Cardiac fibroblast (primary cell): ENCODE measurements at regions not wholly inside any gene's neighbourhood (a gene's known extent, or its start where the extent isn't known, plus 50 kb on each side); places are given as distances from the start of the nearest gene placed in this dataset.

Experiments
- DNase-seq, 2 donors: peaks; one replicate each; pipeline versions ENCODE4 v3.0.0 to v3.0.0-alpha.2; 2010; ENCODE audit warnings: low read depth in 2 of 2
- H3K4me3 ChIP-seq, 2 donors: replicated peaks in 1 of 2; 1 replicate in 1 of 2; 2 replicates in 1 of 2; pipeline ENCODE4 v1.5.1; 2011; ENCODE audit warnings: low read depth in 2 of 2, low read length in 2 of 2, mild to moderate bottlenecking in 2 of 2, moderate library complexity in 1 of 2
- CTCF ChIP-seq: IDR thresholded peaks from one replicate; pipeline ENCODE4 v1.5.1; 2011; ENCODE audit warnings: low read depth, mild to moderate bottlenecking, low read length, inconsistent platforms

- DNase-seq: no peak
- no peak for TF ChIP-seq CTCF
- no peak overlapping the region for H3K4me3 ChIP-seq
Measured at GRCh38 chr18:51739044-51739666, 541.7 kb upstream of the MEX3C start.

DNA sequence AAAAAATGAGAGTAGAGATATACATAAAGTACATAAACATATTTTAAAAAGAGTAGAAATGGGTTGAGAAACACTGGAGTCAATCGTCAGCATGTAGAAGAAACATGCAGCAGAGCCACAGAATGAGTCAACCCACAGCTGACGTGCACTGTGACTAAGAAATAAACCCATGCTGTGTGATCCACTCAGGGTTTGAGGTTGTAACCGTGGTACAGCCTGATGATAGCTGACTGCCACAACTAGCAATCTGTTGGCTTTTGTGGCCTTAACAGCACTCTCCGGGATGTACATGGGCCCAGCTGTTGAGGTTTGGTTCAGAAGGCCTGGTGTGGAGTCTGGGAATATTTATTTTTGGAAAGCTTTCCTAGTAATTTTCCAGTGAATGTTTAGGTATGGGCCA lies 554.4 kb upstream of the MEX3C start:
- no peak for DNase-seq

DNA sequence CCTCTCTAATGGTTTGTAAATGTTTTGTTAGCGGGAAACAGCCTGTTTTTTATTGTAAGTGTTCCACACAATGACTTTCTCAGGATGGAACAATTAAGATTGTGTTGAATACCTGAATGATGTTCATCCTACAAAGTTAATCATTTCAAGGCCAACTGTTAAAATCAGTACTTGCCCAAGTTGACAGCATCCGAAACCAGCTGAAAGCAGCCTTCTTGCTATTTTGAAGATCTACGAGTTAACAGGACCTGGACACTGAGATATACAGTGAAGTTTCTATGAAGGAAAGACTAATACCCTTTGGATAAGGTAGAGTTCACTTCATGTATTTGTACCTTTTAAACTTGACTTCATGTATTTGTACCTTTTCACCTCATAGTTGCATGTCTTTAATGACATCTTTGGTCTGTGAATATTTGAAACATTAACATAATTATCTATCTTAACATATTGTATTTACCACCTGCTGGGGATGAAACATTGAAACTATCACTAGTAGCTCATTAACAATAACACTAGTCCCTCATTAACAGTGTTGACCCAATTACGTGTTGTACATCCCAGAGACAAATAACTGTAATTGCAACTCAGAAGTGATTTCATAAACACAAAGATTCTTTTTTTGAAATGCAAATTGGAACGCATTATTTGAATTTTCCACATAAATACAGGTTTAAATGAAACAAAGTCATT lies 556.0 kb upstream of the MEX3C start:
- no peak for TF ChIP-seq CTCF
- no peak for DNase-seq
- no peak overlapping the region for H3K4me3 ChIP-seq

More for the DNA sequence above, 554.4 kb upstream of the MEX3C start:
- TF ChIP-seq CTCF: no peak
- H3K4me3 ChIP-seq: no peak overlapping the region

DNA sequence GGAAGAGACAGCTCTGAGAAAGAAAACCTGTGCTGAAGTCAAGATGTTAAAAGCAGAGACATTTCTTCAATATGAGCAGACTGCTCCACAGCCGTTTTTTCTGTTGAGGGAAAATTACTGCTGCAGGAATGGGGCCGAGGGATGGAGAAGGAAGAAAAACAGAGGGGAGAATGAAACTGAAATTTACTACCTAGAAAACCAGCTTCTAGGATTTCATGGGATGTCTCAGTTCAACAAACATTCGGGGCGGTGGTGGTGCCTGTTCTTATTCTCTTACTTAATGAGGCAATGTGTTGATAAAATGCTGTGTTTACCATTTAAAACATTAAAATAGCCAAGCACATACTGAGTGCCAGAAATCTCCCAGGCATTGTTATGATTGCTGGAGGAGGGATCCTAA lies 557.1 kb upstream of the MEX3C start:
- no peak for TF ChIP-seq CTCF

GRCh38 chr18:51757255-51757924 lies 559.9 kb upstream of the MEX3C start:
- no peak for TF ChIP-seq CTCF
- H3K4me3 ChIP-seq: no peak overlapping the region
- no peak for DNase-seq

More for the DNA sequence above, 557.1 kb upstream of the MEX3C start:
- H3K4me3 ChIP-seq: no peak overlapping the region
- no peak for DNase-seq

DNA sequence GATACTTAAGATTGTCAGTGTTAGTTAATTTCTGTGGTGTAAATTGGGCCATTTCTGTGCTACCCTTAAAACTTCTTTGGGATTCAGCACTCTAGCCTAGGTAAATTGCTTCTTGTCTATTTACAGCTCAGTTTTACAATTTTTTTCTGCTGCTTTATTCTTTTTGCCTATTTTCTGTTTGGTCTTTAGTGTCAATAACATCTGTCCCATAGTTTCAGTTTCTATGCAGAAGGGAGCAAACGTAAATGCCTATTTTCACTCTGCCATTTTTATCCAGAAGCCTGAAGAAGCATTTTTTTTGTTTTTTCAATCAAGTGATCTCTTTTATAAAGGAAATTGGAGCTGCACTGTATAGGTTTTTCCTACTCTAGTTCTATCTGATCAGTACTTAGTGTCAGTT lies 564.9 kb upstream of the MEX3C start:
- TF ChIP-seq CTCF: no peak

More for the DNA sequence above, 564.9 kb upstream of the MEX3C start:
- no peak for DNase-seq
- H3K4me3 ChIP-seq: no peak overlapping the region
